ENCODE measurements at regions not wholly inside any gene's neighbourhood (a gene's known extent, or its start where the extent isn't known, plus 50 kb on each side); places are given as distances from the start of the nearest gene placed in this dataset.

DNA sequence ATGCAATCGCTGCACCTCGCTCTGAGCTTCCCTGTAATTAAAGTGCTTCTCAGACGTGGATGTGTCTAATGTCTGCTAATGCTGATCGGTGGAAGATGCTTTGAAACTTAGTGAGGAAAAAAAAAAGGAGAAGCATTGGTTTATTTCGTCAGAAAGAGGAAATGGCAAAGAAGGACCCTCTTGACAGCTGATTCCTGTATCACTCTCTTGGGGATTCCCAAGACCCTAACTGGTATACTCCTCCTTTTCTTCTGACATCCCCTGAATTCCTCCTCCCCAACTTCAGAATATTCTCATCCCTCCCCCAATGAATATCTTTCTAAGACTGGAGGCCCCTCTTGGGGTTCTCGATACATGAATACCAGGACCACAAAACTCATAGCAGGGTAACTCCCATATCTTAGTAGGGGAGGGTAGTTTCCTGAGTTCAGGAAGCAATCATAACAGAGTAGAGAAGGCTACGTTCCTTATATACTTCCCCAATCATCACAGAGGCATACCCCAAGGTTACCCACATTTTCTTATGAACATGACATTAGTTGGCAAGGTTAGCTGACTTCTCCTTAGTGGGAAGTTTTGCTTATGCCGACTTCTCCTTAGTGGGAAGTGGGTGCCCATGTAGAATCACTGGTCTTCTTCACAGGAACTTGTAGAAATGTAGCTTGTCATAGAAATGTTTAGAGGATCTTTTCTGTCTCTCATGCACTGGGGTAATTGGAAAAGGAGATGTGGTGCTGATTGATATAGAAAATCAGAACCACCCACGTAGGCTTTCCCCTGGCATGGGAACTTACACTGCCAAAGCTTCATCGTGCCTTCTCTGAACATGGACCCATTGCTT, 63.8 kb upstream of the ATXN1 start:
- Histone ChIP-seq H3K36me3 (replicated peaks in 1 of 2; ENCODE audit: control insufficient read depth in 1 of 2, insufficient read depth in 2 of 2, low read length in 1 of 2) (no peaks in the 10 kb centered on the region), H3K4me2 (no peak overlapping the region), H3K9me2 (no peaks in the 10 kb centered on the region), H3F3A (replicated peaks; ENCODE audit: insufficient read depth) (no peaks in the 10 kb centered on the region), H3K27me3 (ENCODE audit: insufficient read depth) (no peaks in the 10 kb centered on the region), H4K20me1 (ENCODE audit: insufficient read depth) (no peaks in the 10 kb centered on the region), H3K4me3 (ENCODE audit: low read depth in 2 of 2, low read length in 1 of 2) (no peak overlapping the region), H3K79me2 (ENCODE audit: insufficient read depth) (no peaks in the 10 kb centered on the region), H3K9ac (no peak overlapping the region), H2AFZ (ENCODE audit: low read depth) (no peak overlapping the region), H3K4me1 (ENCODE audit: control insufficient read depth in 1 of 2, insufficient read depth in 2 of 2, low read depth in 1 of 2, low read length in 1 of 2) (no peaks in the 10 kb centered on the region), H3K27ac (ENCODE audit: low read depth in 2 of 2, low read length in 1 of 2) (no peak overlapping the region), H3K9me3 (no peaks in the 10 kb centered on the region)
- TF ChIP-seq SIN3A (IDR thresholded peaks at IDR 0.05; ENCODE audit: borderline replicate concordance, low read depth, low read length) = no peak
- TF ChIP-seq NRF1 (IDR thresholded peaks at IDR 0.05; ENCODE audit: low read depth, low read length) = no peak
- TF ChIP-seq GATA2 (CRISPR knock-in tag; IDR thresholded peaks at IDR 0.05) = no peak
- no peak for TF ChIP-seq EZH2phosphoT487 (IDR thresholded peaks at IDR 0.05; ENCODE audit: borderline replicate concordance, low read depth)
- no peak for TF ChIP-seq MXI1 (IDR thresholded peaks at IDR 0.05; ENCODE audit: low read depth, low read length)
- no peak for TF ChIP-seq CHD2 (IDR thresholded peaks at IDR 0.05; ENCODE audit: low read length, partially characterized antibody)
- no peak for TF ChIP-seq ELF1 (IDR thresholded peaks at IDR 0.05)
- TF ChIP-seq, protein P1, sequence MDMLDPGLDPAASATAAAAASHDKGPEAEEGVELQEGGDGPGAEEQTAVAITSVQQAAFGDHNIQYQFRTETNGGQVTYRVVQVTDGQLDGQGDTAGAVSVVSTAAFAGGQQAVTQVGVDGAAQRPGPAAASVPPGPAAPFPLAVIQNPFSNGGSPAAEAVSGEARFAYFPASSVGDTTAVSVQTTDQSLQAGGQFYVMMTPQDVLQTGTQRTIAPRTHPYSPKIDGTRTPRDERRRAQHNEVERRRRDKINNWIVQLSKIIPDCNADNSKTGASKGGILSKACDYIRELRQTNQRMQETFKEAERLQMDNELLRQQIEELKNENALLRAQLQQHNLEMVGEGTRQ (IDR thresholded peaks at IDR 0.05; ENCODE audit: borderline replicate concordance, low read depth, low read length) = no peak
- POLR2A ChIA-PET = no interaction called here
- CTCF ChIA-PET = interaction anchor here (1.6 to 1.7 kb wide), 2 partner anchors 11 to 140 kb away, joined by 3 to 6 read pairs; no protein-coding TSS in a partner anchor
- WGBS (ENCODE audit: low lambda C conversion rate) = 86% methylated on average over 10 of the region's 10 CpGs
- no peak for DNase-seq

DNA sequence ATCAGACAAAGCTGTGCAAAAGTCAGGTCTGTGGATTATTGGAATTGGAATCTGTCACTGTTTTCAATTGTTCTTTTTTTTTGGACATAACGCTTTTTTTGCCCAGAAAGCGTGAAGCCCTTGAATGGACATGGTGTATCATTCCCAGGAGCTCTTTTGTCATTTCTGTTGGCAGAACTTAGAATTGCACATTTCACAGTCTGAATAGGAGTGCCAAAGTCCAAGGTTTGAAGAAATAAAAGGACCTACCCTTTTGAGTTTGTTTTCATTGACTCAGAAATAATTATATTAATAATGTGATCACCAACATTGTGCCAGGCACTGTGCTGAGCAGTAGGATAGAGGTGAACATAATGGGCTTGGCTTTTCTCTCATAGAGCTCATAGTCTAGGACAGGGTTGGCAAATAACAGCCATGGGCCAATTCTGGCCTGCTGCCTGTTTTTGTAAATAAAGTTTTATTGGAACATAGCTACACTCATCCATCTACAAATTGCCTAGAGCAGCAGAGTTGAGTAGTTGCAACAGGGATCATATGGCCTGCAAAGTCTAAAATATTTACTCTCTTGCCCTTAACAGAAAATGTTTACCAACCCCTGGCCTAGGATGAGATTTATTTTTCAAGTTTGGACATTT, 62.6 kb upstream of the ATXN1 start:
- H3K27ac ChIP-seq (ENCODE audit: low read depth in 2 of 2, low read length in 1 of 2) = no peak overlapping the region
- no peak overlapping the region for H3K9ac ChIP-seq
- ChIA-PET POLR2A (no interaction called here), CTCF (interaction anchor here (1.3 to 1.7 kb wide), 2 partner anchors 60 to 141 kb away, joined by 5 to 6 read pairs; no protein-coding TSS in a partner anchor)
- no peaks in the 10 kb centered on the region for H3K9me2 ChIP-seq
- H3K4me1 ChIP-seq (ENCODE audit: control insufficient read depth in 1 of 2, insufficient read depth in 2 of 2, low read depth in 1 of 2, low read length in 1 of 2) = no peaks in the 10 kb centered on the region
- no peaks in the 10 kb centered on the region for H3K27me3 ChIP-seq (ENCODE audit: insufficient read depth)
- H2AFZ ChIP-seq (ENCODE audit: low read depth) = no peak overlapping the region
- no peaks in the 10 kb centered on the region for H3K9me3 ChIP-seq
- H3K36me3 ChIP-seq (replicated peaks in 1 of 2; ENCODE audit: control insufficient read depth in 1 of 2, insufficient read depth in 2 of 2, low read length in 1 of 2) = no peaks in the 10 kb centered on the region
- H3K79me2 ChIP-seq (ENCODE audit: insufficient read depth) = no peaks in the 10 kb centered on the region
- DNase-seq = no peak
- no peaks in the 10 kb centered on the region for H3F3A ChIP-seq (replicated peaks; ENCODE audit: insufficient read depth)
- no peaks in the 10 kb centered on the region for H4K20me1 ChIP-seq (ENCODE audit: insufficient read depth)
- H3K4me3 ChIP-seq (ENCODE audit: low read depth in 2 of 2, low read length in 1 of 2) = no peak overlapping the region
- 79% methylated on average over 2 of the region's 2 CpGs for WGBS (ENCODE audit: low lambda C conversion rate)
- H3K4me2 ChIP-seq = no peak overlapping the region
- TF ChIP-seq TCF12 (IDR thresholded peaks at IDR 0.05) = no peak
- TF ChIP-seq, protein P2, sequence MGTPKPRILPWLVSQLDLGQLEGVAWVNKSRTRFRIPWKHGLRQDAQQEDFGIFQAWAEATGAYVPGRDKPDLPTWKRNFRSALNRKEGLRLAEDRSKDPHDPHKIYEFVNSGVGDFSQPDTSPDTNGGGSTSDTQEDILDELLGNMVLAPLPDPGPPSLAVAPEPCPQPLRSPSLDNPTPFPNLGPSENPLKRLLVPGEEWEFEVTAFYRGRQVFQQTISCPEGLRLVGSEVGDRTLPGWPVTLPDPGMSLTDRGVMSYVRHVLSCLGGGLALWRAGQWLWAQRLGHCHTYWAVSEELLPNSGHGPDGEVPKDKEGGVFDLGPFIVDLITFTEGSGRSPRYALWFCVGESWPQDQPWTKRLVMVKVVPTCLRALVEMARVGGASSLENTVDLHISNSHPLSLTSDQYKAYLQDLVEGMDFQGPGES (IDR thresholded peaks at IDR 0.05; ENCODE audit: low read depth, low read length) = no peak
- no peak for TF ChIP-seq SIN3A (IDR thresholded peaks at IDR 0.05; ENCODE audit: borderline replicate concordance, low read depth, low read length)
- TF ChIP-seq GABPA (IDR thresholded peaks at IDR 0.05; ENCODE audit: low read depth) = no peak
- TF ChIP-seq RCOR1 (IDR thresholded peaks at IDR 0.05; ENCODE audit: low read length) = no peak
- no peak for TF ChIP-seq YY1 (IDR thresholded peaks at IDR 0.05; ENCODE audit: low read depth)
- TF ChIP-seq TEAD4 (IDR thresholded peaks at IDR 0.05; ENCODE audit: borderline replicate concordance, insufficient read depth) = no peak
- TF ChIP-seq NFIC (IDR thresholded peaks at IDR 0.05; ENCODE audit: borderline replicate concordance) = no peak
- no peak for TF ChIP-seq NRF1 (IDR thresholded peaks at IDR 0.05; ENCODE audit: low read depth, low read length)
- no peak for TF ChIP-seq MXI1 (IDR thresholded peaks at IDR 0.05; ENCODE audit: low read depth, low read length)
- TF ChIP-seq, protein P3, sequence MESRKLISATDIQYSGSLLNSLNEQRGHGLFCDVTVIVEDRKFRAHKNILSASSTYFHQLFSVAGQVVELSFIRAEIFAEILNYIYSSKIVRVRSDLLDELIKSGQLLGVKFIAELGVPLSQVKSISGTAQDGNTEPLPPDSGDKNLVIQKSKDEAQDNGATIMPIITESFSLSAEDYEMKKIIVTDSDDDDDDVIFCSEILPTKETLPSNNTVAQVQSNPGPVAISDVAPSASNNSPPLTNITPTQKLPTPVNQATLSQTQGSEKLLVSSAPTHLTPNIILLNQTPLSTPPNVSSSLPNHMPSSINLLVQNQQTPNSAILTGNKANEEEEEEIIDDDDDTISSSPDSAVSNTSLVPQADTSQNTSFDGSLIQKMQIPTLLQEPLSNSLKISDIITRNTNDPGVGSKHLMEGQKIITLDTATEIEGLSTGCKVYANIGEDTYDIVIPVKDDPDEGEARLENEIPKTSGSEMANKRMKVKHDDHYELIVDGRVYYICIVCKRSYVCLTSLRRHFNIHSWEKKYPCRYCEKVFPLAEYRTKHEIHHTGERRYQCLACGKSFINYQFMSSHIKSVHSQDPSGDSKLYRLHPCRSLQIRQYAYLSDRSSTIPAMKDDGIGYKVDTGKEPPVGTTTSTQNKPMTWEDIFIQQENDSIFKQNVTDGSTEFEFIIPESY (IDR thresholded peaks at IDR 0.05; ENCODE audit: borderline replicate concordance, low read depth) = no peak
- TF ChIP-seq, protein P4, sequence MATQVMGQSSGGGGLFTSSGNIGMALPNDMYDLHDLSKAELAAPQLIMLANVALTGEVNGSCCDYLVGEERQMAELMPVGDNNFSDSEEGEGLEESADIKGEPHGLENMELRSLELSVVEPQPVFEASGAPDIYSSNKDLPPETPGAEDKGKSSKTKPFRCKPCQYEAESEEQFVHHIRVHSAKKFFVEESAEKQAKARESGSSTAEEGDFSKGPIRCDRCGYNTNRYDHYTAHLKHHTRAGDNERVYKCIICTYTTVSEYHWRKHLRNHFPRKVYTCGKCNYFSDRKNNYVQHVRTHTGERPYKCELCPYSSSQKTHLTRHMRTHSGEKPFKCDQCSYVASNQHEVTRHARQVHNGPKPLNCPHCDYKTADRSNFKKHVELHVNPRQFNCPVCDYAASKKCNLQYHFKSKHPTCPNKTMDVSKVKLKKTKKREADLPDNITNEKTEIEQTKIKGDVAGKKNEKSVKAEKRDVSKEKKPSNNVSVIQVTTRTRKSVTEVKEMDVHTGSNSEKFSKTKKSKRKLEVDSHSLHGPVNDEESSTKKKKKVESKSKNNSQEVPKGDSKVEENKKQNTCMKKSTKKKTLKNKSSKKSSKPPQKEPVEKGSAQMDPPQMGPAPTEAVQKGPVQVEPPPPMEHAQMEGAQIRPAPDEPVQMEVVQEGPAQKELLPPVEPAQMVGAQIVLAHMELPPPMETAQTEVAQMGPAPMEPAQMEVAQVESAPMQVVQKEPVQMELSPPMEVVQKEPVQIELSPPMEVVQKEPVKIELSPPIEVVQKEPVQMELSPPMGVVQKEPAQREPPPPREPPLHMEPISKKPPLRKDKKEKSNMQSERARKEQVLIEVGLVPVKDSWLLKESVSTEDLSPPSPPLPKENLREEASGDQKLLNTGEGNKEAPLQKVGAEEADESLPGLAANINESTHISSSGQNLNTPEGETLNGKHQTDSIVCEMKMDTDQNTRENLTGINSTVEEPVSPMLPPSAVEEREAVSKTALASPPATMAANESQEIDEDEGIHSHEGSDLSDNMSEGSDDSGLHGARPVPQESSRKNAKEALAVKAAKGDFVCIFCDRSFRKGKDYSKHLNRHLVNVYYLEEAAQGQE (IDR thresholded peaks at IDR 0.05; ENCODE audit: low read depth, low read length) = no peak
- no peak for TF ChIP-seq ELF1 (IDR thresholded peaks at IDR 0.05)
- no peak for TF ChIP-seq RXRA (IDR thresholded peaks at IDR 0.05; ENCODE audit: borderline replicate concordance, low read depth)
